MCF 10A (cell line): ENCODE measurements at regions not wholly inside any gene's neighbourhood (a gene's known extent, or its start where the extent isn't known, plus 50 kb on each side); places are given as distances from the start of the nearest gene placed in this dataset.

Experiments used
- BruUV-seq: library from RNA; stranded (reverse); fragments of 400-500 nt; replicated peaks from 2 replicates; lab custom pipeline; 2021; lab: Mats Ljungman, UMichigan
- CTCF ChIA-PET: fragments of 300-600 bp; sonication (Branson Sonifier 250); formaldehyde crosslinking; extraction: SDS; loops from one replicate; lab custom pipeline; 2021; ENCODE audit warnings: antibody characterized with exemption, inconsistent platforms; lab: Yijun Ruan, JAX
- POLR2A ChIA-PET: fragments of 300-600, 350-650 bp; sonication (Branson Sonifier 250); formaldehyde crosslinking; extraction: SDS; loops from one replicate; lab custom pipeline; 2020; ENCODE audit warnings: antibody characterized with exemption, inconsistent platforms; lab: Yijun Ruan, JAX
- DNase-seq: peaks from one replicate; pipeline ENCODE4 v3.0.0-alpha.2; 2018; ENCODE audit not compliant: unreplicated experiment
- H3K27ac Mint-ChIP-seq: one replicate; pipeline ENCODE4 v1.8.0; 2022; ENCODE audit warnings: mild to moderate bottlenecking, low read depth, mixed read lengths; ENCODE audit not compliant: unreplicated experiment
- H3K27me3 Mint-ChIP-seq: one replicate; pipeline ENCODE4 v1.8.0; 2022; ENCODE audit warnings: mixed read lengths; ENCODE audit not compliant: insufficient read depth, unreplicated experiment
- H3K36me3 Mint-ChIP-seq: one replicate; pipeline ENCODE4 v1.8.0; 2022; ENCODE audit warnings: mild to moderate bottlenecking, moderate library complexity, mixed read lengths; ENCODE audit not compliant: insufficient read depth, unreplicated experiment
- H3K4me1 Mint-ChIP-seq: one replicate; pipeline ENCODE4 v1.8.0; 2022; ENCODE audit warnings: mixed read lengths; ENCODE audit not compliant: insufficient read depth, unreplicated experiment
- H3K4me3 Mint-ChIP-seq: one replicate; pipeline ENCODE4 v1.8.0; 2022; ENCODE audit warnings: mild to moderate bottlenecking, moderate library complexity, mixed read lengths; ENCODE audit not compliant: unreplicated experiment
- H3K9me3 Mint-ChIP-seq: one replicate; pipeline ENCODE4 v1.8.0; 2022; ENCODE audit warnings: mixed read lengths; ENCODE audit not compliant: unreplicated experiment
- intact Hi-C: fragments of 100-400 bp; cut with micrococcal nuclease; formaldehyde crosslinking; loops from 2 replicates; pipeline ENCODE4 v1.14.1; 2022
- TF ChIP-seq, protein P1 (sequence below): fragments of 200-600 bp; IDR thresholded peaks from one replicate; pipeline ENCODE4 v1.8.0; 2022; ENCODE audit warnings: antibody characterized with exemption, mild to moderate bottlenecking; ENCODE audit not compliant: unreplicated experiment

DNA sequence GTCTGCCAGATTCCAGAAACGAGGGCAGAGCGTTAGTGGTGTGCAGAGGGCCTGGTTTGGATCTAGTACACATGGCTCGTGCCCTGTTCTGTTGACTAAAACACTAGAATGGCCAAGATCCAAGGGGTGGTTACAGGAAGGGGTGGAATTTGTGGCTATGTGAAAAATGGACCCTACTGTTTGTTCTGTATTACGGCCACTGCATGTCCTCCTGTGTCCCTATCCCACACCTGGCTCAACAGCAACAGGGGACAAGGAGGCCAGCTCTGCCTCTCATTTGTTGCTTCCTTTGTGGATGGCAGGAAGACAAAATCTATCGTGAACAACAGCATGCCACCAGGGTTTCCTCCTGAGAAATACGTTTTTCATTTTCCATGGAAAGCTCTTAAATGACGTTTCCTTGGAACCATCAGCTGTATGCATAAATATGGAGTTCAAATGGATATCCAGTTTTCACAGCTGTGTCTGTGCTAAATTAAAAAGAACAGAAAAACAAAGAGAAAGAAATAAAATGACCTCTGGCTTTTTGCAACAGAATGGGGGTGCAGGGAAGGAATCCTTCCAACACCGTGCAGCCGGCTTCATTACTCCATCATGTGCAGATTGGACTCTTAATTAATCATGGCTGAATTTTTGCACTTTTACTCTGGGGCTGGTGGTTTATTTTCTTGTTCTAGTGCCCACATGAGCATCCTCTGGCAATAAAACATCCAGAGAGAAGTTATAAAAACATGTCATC lies 318.9 kb downstream of the CXCL12 start:
- Mint-ChIP-seq H3K27ac (no peak overlapping the region), H3K9me3 (no peaks in the 10 kb centered on the region), H3K27me3 (peaks cover 8% of the 10 kb centered on the region), H3K36me3 (no peaks in the 10 kb centered on the region), H3K4me3 (no peak overlapping the region), H3K4me1 (no peaks in the 10 kb centered on the region)
- ChIA-PET POLR2A (no interaction called here), CTCF (no interaction called here)
- intact Hi-C loops, result no loop called here
- TF ChIP-seq, protein P1, sequence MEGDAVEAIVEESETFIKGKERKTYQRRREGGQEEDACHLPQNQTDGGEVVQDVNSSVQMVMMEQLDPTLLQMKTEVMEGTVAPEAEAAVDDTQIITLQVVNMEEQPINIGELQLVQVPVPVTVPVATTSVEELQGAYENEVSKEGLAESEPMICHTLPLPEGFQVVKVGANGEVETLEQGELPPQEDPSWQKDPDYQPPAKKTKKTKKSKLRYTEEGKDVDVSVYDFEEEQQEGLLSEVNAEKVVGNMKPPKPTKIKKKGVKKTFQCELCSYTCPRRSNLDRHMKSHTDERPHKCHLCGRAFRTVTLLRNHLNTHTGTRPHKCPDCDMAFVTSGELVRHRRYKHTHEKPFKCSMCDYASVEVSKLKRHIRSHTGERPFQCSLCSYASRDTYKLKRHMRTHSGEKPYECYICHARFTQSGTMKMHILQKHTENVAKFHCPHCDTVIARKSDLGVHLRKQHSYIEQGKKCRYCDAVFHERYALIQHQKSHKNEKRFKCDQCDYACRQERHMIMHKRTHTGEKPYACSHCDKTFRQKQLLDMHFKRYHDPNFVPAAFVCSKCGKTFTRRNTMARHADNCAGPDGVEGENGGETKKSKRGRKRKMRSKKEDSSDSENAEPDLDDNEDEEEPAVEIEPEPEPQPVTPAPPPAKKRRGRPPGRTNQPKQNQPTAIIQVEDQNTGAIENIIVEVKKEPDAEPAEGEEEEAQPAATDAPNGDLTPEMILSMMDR, result no peak
- BruUV-seq, result no TSS peak
- DNase-seq, result no peak

DNA sequence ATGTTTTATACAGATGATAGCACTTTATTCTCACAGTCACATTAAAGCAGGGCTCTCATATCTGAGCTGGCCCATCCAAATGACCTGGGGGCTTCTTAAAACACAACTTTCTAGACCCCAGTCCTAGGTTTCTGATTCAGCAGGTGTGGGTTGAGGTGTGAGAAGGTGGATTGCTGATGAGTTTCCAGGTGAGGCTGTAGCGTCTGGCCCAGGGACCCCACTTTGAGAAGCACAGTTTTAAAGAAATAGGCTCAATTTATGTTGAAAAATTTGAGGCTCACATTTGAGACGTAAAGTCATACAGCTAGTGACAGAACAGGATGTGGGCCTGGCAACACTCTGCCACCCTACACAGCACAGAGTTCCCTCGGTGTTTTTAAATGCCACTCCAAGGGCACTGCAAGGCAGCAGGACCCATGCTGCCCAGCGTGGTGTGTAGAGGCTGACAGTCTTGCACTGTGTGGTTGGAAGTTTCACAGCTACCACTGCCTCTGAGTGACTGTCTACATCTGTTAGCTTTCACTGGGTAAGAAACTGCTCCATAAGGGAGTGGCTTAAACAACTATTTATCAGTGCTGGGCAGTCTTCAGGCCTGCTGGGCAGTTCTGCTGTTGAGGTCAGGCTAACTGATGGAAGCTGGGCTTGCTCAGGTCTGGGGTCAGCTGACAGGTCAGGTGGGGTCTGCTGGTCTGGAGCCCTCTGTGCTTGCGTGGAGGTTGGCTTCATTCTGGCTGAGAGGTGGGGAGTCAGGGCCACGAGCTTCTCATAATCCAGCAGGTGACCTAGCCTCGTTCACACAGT lies 319.7 kb downstream of the CXCL12 start:
- Mint-ChIP-seq H3K27ac (no peak overlapping the region), H3K36me3 (no peaks in the 10 kb centered on the region), H3K4me1 (no peaks in the 10 kb centered on the region), H3K9me3 (no peaks in the 10 kb centered on the region), H3K4me3 (no peak overlapping the region), H3K27me3 (peaks cover 15% of the 10 kb centered on the region)
- POLR2A ChIA-PET, result no interaction called here
- TF ChIP-seq, protein P1, result no peak
- CTCF ChIA-PET, result no interaction called here
- DNase-seq, result no peak
- no TSS peak for BruUV-seq
- intact Hi-C loops, result no loop called here

DNA sequence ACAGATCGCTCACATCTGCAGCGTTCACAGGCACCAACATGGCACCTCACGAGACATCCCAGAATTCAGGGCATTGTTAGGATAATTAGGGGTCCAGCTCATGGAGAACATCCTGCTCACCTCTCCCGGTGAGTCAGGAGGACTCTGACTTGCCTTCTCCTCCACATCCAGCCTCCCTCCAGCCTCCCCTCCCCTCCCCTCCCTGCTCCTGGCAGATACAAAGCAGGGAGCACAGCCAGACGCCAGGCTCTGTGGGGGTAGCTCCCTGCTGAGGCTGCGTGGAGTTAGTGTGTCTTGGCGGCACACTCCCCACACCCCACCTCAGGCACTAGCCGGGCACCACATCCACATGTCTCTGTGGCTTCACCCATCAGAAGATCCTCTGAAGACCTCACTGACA lies 320.6 kb downstream of the CXCL12 start:
- H3K36me3 Mint-ChIP-seq, result no peaks in the 10 kb centered on the region

DNA sequence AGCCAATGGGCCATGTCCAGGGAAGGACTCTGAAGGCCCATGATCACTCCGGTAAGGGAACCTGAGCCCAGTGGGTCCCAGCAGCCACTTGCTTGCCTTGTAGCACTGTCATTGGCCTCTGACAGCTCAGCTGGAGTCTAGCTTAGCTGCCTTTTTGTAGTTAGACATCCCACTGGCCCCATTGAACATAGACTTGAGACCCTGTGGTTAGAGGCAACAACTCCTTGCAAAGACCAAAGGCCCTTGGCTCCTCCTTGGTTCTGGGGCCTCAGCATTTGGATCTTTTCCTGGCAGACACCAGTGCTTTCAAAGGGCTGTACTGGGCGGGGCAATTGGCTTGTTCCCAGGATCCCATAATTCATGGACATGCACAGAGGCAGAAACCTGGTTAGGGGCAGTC lies 321.2 kb downstream of the CXCL12 start:
- H3K36me3 Mint-ChIP-seq, result no peaks in the 10 kb centered on the region
- peaks cover 20% of the 10 kb centered on the region for H3K27me3 Mint-ChIP-seq
- no peaks in the 10 kb centered on the region for H3K9me3 Mint-ChIP-seq
- DNase-seq, result no peak
- intact Hi-C loops, result no loop called here
- H3K4me1 Mint-ChIP-seq, result no peaks in the 10 kb centered on the region
- no TSS peak for BruUV-seq
- ChIA-PET CTCF (interaction anchor here (0.6 kb wide), 2 partner anchors 64 to 263 kb away, joined by 3 read pairs; no protein-coding TSS in a partner anchor), POLR2A (no interaction called here)
- TF ChIP-seq, protein P1, result no peak
- no peak overlapping the region for H3K27ac Mint-ChIP-seq
- H3K4me3 Mint-ChIP-seq, result no peak overlapping the region

More for the DNA sequence above, 320.6 kb downstream of the CXCL12 start:
- ChIA-PET POLR2A (no interaction called here), CTCF (interaction anchor here (0.6 kb wide), 2 partner anchors 65 to 263 kb away, joined by 3 read pairs; no protein-coding TSS in a partner anchor)
- intact Hi-C loops, result no loop called here
- no peak for DNase-seq
- no peaks in the 10 kb centered on the region for H3K4me1 Mint-ChIP-seq
- TF ChIP-seq, protein P1, result no peak
- H3K9me3 Mint-ChIP-seq, result no peaks in the 10 kb centered on the region
- H3K4me3 Mint-ChIP-seq, result no peak overlapping the region
- H3K27ac Mint-ChIP-seq, result no peak overlapping the region
- BruUV-seq, result no TSS peak
- H3K27me3 Mint-ChIP-seq, result peaks cover 15% of the 10 kb centered on the region
